HuH-7.5 (cell line): ENCODE measurements at regions not wholly inside any gene's neighbourhood (a gene's known extent, or its start where the extent isn't known, plus 50 kb on each side); places are given as distances from the start of the nearest gene placed in this dataset.
A peak's percentile ranks its signal among the peaks of the same experiment; 100 is the strongest.

Experiments
- DNase-seq: peaks from one replicate; pipeline ENCODE4 v3.0.0; 2011; ENCODE audit warnings: low spot score

DNA sequence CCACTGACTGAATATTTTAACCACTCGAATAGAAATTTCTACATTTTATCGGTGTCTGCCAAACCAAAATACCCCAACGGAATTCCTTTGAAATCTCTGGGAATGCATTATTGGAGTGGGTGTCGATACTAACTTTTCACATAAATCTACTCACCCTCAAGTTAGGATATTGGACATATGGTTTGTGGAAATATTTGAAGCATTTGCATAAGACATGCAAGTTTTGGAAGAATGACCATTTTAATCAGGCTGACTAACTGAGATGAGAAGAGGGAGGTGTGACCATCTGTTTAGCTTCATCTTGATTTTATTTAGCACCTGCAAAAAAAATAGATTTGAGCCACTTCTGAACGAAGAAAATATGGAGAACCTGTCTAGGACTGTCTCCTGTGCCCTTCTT lies 61.2 kb downstream of the KLF6 start:
- no peak for DNase-seq

DNA sequence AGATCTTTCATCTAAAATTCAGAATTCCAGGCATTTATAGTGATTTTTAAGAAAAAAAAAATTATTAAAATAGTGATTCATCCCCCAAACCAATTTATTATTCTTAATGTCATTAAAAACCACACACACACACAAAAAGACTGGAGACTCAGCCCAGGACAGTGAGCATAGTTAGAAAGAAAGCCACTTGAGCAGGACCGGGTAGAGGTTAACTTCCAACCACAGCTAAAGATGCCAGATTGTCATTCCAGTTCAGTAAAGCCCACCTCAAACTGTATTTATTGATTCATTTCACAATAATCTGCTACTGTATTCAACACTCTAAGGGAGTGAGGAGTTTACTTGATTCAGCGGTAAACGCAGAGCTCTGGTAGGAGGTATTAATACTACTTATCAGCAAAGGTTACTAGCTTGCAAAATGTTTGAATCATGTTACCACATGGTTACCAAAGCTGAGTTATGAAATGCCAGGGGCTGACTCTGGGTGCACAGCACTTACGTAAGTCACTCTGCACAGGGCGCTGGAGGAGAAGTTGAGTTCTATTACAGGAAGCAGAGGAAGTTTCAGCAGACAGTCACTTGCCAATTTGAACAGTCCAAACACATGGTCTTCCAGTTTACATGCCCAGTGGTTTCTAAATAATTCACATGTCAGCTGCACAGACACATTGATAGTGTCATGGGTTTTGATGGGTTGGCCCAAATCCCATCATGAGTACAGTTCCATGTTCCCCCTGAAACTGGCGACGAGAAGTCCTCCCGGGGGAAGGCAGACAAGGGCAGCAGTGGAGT lies 64.6 kb downstream of the KLF6 start:
- DNase-seq, result peak; percentile 43

DNA sequence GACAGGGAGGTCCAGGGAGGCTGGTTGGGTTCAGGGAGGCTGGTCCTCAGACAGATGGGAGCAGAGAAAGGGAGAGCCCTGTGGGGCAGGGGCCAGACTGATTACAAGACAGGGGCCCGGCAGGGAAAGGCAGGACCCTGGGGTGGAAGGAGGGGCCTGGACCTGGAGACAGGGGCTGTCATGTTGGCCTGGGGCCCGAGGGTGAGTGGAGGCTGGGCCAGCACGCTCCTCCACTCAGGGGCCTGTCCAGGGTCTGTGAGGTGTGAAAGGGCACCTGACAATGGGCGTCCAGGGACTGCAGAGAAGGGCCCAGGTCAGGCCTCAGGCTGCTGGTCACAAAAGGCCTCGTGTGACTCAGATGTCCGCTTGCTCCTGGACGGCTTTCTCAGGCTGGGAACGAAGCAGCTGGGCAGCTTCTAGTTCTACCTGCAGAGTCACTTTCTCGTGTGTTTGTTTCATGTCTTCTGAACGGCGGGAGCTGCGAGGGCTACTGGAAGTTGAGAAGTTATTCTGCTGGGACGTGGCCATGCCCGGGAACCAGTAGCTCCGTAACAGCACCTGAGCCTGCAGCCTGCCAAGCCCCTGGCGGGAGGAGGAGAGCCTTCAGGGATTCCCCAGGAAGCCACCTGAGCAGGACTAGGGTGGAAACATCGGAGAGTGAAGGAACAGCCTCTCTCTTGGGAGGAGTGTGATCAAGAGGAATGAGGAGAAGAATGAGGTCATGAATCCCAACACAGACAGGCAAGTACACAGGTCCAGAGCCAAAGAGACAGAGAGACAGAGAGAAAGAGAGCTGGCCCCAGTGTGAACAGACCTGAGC lies 65.8 kb downstream of the KLF6 start:
- DNase-seq, result no peak

DNA sequence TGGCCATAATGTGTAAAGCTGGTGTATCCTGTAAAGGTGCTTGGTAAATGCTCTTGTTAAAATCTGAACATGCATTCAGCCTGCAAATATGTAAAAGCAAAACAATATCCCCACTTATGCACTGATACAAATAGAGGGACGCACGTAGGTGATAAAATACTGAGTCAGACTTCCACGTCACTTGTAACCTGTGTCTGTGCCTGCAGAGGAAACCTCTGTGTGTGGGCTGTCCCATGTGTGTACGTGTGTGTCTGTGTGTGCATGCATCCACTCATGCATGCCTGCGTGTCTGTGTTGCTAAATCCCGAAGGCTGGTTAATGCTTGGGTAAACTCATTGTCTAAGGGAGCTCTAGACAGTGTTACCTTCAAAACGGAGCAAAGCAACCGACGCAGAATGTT lies 68.9 kb downstream of the KLF6 start:
- no peak for DNase-seq

DNA sequence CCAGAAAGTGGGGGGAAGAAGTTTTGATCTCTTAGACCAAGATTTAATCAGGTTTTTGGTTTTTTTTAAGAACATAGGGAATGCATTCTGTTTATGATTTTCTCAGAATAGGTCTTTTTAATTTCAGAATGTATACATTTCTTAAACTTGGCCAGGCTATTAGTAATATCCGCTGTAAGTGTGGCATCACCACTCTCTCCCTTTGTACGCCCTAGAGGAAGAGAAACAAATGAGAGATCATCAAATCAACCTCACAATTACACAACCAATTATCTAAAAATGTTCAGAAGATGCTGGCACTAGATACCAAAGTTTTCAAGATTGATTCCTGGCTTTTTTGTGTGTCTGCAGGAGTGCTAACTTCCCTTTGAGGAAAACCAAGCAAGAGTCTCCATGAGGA lies 70.0 kb downstream of the KLF6 start:
- no peak for DNase-seq

DNA sequence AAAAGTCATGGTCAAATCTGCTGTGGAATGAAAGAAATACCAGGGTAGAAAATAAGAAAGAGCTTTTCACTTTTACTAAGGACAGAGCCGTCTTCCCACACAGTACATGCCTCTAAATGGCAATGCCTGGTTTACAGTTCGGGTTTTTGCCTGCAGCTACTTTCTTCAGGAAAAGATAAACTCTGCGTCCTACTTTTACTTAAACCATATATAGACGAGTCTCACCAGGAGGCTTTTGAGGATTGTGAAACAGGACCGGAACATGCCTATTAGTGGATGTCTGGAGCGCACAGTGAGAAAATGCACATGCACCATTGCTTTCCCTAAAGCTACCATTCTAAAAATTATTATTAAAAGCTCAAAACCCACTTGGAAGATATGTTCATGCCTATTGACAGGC lies 70.5 kb downstream of the KLF6 start:
- no peak for DNase-seq

DNA sequence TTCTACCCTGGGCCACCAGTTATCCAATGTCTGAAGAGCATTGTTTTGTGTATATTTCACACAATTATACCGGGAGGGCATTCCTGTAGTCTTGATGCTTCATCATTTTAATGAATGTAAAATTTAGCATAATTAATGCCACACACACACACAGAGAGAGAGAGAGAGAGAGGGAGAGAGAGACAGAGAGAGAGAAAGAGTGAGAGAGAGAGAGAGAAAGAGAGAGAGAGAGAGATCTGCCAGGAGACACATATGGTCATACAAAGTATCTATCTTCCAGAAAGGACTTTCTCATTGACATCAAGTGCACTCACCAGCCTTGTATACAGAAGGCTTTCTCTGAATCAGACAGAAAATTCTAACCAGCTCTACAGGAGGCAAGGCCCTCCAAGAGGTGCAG lies 72.3 kb downstream of the KLF6 start:
- DNase-seq, result no peak

DNA sequence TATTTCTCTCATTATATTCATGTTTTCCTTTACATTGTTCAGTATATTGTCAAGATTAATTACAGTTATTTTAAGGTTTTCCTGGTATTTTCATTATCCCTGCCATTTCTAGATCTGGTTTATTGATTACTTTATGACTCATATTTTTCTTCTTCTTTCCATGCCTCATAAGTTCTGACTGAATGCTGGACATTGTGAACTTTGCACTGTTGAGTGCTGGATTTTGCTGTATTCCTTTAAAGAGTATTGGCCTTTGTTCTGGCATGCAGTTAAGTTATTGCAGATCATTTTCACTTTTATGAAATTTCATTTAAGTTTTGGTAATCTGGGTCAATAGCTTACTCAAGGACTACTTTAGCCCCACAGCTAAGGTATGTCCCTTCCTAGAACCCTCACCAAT lies 73.1 kb downstream of the KLF6 start:
- no peak for DNase-seq

DNA sequence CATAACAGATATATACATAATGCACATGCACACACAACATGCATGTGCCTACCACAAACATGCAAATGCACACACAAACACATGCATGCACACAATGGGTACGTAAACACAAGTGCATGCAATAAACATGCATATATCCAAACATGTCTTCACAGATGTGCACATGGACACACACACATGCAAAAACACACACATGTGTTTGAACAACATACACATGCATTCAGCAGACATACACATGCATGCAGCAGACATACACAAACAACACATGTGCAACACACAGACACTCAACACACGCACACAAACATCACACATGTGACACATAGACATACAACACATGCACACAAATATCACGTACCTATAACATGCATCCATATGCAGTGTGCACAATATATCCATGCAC lies 74.2 kb downstream of the KLF6 start:
- no peak for DNase-seq

DNA sequence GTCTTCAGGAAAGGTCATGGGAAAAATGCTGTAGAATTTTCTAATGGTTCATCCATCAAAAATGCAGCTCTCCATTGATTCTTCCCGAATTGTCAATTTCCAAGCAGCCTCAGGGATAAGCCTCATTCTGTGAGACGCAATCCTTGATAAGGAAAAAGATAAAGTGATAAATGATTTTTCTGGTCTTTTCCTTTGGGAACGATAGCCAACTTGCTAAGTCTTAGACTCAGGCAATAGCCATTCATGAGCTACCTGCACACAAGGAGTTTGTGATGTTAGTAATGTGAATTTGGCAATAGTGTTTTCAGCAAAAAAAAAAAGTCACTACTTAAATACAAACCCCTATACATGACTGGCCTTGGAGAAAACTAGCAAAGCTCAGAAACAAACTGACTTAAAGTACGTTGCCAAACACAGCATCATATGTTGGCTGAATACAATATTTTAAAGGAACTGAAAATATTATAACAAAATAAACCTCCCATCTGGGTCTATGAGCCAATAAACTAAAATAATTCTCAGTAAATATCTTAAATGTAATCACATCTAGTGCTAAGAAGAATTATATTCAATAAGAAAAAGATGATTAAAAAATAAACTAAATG lies 75.5 kb downstream of the KLF6 start:
- no peak for DNase-seq

DNA sequence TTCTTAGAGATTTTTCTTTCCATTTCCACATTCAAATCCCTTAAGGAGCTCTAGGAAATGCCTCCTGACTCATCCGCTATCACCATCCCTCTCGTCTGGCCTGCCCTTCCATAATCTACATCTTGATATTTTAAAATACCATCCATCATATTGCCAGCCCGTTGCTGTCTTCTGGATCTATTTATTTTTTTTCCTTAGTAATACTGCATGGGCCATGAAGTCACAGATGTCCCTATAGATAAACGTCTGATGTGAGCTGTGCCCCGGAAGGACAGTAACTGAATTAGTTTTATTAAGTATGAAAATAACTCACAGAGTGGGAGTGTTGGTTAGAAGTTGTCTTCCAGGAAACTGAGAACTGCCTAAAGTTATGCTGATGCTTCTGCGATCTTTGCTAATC lies 76.2 kb downstream of the KLF6 start:
- DNase-seq, result no peak

DNA sequence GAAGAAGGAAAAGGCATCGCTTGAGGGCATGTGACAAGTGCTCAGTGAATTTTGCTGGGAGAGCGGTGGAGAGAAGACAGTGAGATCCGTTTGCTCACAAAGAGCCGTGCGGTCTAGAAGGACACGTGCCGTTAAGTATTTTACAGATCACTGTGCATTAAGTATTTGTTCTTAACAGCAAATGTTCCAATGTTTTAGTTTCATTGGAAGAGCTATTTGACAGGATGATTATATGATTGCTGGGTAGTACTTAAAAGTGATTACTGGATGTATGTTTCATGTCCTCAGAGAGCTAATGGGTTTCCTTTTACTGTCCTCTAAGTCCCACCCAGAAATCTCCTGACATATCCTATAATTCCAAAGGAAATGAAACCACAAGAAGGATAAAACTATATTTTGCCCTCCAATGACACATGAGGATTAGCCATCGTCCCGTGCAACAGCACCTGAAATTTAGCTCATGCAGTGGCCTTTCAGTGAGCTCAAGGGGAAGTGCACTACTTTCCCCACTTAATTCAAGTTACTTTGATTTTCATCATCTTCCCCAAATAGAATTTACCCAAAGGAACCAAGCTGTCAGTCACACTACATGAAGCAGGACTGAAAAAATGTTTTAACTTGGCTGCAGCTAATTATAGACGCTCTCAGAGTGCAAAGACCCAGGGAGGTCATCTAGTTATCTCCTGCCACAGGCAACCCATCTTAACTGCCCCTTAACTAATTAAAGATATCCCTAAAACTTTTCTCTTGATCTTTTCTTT lies 80.3 kb downstream of the KLF6 start:
- no peak for DNase-seq

DNA sequence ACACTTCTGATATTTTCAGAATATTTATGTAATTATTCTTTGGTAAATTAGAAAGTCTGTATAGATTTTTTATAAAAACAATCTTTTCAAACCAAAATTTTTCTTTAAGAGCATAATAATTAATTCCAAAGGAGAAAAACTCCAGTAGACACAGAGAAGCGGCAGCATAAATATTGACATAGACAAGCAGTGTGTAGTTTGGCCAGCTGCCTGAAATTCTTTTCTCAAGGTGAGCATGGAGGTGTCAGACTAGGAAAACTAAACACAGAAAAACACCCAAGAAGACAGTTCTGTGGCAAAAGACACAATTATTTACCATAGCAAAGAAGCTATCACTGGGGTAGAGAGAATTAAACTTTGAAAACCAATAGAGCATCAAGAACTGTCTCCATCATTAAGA lies 82.4 kb downstream of the KLF6 start:
- no peak for DNase-seq

DNA sequence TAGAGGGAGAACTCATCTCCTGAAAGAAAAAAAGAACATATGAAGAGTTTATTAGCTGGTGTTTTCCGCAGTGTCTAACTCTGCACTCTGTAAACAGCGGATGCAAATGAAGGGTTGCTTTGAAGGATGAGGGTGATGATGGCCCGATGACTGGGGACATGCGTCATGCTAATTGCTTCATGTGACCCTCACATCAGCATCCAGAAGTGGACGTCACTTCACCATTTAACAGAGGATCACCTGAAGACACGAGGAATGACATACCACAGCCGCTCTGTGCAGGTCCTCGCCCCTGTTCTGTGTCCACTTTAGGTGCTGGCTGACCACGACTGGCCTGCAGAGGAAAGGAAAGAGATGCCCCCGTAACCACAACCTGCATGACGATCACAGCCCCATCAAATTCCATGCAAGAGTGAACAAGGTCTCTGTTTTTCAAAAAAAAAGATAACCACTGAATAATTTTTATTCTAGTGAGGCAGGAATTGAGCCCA lies 82.9 kb downstream of the KLF6 start:
- no peak for DNase-seq

DNA sequence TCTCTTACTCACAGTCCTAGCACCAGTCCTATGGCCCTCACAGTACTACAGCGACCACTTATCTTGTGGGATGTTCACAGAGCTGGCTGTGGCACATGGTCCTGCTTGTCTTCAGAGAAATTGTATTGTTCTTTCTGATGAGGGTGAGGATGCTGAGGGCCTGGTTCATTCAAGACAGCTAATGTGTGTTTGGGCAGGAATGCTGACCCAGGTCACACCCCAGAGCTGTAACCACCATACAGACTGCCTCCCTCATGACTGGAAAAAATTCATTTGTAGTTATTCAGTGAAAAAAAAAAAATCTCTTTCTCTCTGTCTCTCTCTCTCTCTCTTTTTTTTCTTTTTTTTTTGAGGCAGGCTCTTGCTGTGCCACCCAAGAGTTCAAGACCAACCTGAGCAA lies 83.5 kb downstream of the KLF6 start:
- DNase-seq, result no peak

DNA sequence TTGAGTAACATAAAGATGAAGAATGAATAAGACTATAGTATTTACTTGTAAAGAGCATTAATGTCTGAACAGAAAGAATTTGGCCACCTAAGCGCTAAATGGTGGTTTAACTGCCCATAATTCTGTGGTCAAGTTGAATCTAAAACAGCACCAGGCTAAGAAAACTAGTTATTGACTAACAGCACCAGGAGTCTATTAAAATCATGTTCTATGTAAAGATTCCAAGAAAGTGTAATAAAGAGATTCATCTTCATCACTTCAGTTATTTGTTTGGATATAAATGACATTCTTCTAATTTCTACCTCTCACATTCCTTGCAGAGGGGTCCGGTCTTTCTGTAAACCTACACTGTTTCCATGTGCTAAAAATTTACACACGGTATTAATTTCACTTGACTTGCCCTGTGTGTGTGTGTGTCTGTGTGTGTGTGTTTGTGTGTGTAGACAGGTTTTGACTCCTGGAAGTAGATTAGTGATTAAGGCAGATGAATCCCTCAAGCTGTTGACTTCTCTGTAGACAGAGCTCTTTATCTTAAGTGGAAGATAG lies 84.4 kb downstream of the KLF6 start:
- DNase-seq, result no peak

DNA sequence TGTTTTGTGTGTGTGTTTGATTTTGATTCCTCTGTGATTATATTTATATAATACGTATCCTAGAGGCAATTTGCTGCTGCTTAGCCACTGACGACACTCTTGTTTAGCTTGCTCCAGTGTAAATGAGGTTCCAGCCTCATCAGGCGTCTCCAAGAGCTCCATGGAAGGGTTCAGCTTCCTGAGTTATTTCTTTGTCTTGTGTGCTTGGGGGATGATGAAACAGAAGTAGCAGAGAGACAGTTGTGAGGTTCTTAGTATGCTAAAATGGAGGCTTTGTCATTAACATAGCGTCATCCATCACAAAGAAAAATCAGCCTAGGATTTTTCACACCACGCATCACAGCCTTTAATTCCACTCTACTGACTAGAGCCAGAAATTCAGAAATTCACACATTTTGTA lies 85.1 kb downstream of the KLF6 start:
- DNase-seq, result no peak

DNA sequence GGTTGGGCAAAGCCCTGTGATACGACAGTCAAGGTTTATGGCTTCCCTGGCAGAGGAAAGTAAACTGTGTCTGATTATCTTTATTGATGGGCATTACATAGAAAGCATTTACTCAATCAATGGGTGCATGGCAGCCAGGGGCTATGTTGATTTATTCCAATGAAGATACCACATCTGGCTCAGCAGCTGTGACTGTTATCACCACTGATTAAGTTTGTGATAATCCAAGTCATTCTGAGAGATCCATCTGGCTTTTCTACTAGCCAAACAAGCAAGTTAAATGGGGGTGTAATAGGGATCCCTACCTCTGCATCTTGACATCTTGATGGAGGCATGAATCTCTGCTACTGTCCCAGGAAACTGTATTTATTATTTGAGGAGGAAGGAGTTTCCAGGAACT lies 86.7 kb downstream of the KLF6 start:
- DNase-seq, result no peak

DNA sequence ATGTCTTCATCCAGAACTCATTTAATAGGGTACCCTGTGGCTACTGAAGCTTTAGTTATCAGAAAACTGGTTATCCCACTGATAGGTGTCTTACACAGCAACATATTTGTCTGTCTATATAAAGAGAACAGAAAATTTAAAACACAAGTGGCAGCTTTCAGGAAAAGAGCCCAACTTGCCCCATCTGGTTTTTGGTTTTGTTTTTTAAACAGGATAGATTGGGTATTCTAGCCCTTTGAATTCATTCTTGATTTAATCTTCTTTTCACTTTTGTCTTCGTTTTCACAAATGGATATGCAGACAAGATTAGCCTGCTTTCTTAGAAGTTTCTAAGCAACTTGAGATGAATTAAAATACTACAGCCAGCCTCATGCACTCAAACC lies 91.3 kb downstream of the KLF6 start:
- no peak for DNase-seq

DNA sequence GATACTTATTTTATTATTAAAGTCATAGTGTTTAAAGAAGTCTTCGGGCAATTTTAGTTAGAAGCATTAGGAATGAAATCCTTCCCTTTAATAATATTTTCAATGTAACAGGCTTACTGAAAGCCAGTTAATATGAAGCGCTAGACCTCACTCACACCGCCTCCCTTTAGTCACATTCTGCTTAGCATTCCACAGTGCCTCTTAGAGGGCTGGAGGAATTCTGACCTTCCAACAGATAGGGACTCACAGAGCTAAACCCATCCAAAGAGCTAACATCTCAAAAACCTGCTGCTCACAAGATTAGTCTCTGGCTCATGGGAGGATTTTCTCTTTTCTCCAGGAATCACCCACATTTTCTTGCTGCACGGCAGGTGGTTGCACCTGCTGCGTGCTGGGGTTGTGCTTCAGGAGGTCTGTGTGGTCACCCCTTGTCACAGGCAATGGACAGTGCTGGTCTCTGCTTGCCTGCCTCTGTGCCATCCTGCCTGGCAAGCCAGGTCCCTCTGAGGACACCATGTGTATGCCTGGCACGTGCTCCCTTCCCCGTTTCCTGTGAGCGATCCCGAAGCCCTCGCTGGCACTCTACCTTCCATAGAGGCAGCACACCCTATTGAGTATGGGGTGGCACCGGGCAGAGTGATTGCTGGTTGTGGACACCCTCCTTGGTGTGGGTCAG lies 91.8 kb downstream of the KLF6 start:
- DNase-seq, result no peak

DNA sequence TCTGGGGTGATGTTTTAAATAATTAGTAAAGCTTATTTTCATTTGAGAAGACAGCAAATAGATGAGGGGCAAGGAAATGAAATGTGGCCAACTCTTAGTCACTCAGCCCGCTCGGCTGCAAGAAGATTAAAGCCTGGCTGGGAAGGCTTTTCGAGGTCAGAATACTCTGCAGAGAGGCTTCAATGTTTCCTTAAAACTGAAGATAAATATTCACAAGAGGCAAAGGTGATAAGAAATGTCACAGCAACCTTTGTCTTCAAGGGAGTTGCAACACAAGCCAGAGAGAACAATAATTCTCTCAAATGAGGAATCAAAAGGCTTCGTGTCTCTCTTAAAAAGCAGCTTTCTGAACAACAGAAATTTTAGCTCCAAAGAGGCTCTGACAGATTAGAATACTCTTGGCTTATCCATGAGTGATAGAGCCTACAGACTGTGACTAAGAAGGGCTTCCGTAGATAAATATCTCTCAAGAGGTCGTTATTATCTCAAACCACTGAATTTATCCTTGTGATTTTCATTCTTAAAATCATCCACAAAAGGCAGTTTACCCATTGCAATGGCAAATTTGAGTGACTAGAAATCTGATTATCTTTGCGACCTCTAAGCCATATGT lies 92.5 kb downstream of the KLF6 start:
- DNase-seq, result no peak
